Neural cell (in vitro differentiated cells): ENCODE measurements at regions not wholly inside any gene's neighbourhood (a gene's known extent, or its start where the extent isn't known, plus 50 kb on each side); places are given as distances from the start of the nearest gene placed in this dataset.

ENCODE experiments used
- EP300 ChIP-seq: fragments of 450-650 bp; conservative IDR thresholded peaks from 2 replicates; pipeline ENCODE4 v1.6.1; 2014; ENCODE audit warnings: antibody characterized with exemption, mild to moderate bottlenecking, moderate library complexity; ENCODE audit not compliant: poor library complexity, severe bottlenecking
- EZH2 ChIP-seq: fragments of 200-600, 300-800 bp; shearing (Covaris generic), sonication (generic); IDR thresholded peaks from 2 replicates; pipeline ENCODE4 v1.6.1; 2014; ENCODE audit warnings: antibody characterized with exemption, low read length, borderline replicate concordance, mild to moderate bottlenecking; ENCODE audit not compliant: insufficient read depth, poor library complexity, severe bottlenecking
- MXI1 ChIP-seq: fragments of 450-650 bp; conservative IDR thresholded peaks from 2 replicates; pipeline ENCODE4 v1.6.1; 2014; ENCODE audit warnings: antibody characterized with exemption, mild to moderate bottlenecking; ENCODE audit not compliant: poor library complexity, severe bottlenecking
- POLR2AphosphoS5 ChIP-seq: IDR thresholded peaks from 2 replicates; pipeline ENCODE4 v1.6.1; 2012
- RAD21 ChIP-seq: fragments of 450-650 bp; conservative IDR thresholded peaks from 2 replicates; pipeline ENCODE4 v1.6.1; 2014; ENCODE audit warnings: antibody characterized with exemption, mild to moderate bottlenecking, moderate library complexity
- SMC3 ChIP-seq: fragments of 450-650 bp; conservative IDR thresholded peaks from 2 replicates; pipeline ENCODE4 v1.6.1; 2014; ENCODE audit warnings: antibody characterized with exemption, mild to moderate bottlenecking, moderate library complexity; ENCODE audit not compliant: poor library complexity
- TAF1 ChIP-seq: IDR thresholded peaks from 2 replicates; pipeline ENCODE4 v1.6.1; 2012; ENCODE audit warnings: low read depth
- TF ChIP-seq, protein P1 (sequence below): fragments of 450-650 bp; IDR thresholded peaks from 2 replicates; pipeline ENCODE4 v1.5.1; 2014; ENCODE audit warnings: antibody characterized with exemption, mild to moderate bottlenecking, moderate library complexity; ENCODE audit not compliant: poor library complexity, severe bottlenecking
- TF ChIP-seq, protein P2 (sequence below): IDR thresholded peaks from 2 replicates; pipeline ENCODE4 v1.6.1; 2012; ENCODE audit warnings: borderline replicate concordance

DNA sequence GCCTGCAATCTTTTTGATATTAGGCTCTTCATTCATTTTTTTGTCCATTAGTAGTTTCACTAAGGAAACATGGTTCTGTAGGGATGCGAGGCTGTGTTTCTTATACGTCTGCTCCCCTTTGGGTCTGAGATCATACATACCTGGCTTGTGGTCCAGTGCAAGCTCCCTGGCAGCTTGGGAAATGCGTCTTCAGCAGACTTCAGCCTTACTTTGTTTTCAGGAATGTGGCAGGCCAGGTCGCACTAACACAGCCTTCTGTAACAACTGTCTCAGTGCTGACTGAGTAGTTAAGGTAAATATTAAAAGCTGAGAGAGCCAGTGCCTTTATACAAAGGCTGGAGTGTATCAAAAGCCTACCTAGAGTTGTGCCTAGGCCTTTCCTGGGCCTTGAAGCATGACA lies 970.5 kb upstream of the EEF2KMT start:
- TF ChIP-seq EP300 (no peak), TAF1 (no peak), POLR2AphosphoS5 (no peak), EZH2 (no peak), RAD21 (no peak), MXI1 (no peak), SMC3 (no peak)
- TF ChIP-seq, protein P1, sequence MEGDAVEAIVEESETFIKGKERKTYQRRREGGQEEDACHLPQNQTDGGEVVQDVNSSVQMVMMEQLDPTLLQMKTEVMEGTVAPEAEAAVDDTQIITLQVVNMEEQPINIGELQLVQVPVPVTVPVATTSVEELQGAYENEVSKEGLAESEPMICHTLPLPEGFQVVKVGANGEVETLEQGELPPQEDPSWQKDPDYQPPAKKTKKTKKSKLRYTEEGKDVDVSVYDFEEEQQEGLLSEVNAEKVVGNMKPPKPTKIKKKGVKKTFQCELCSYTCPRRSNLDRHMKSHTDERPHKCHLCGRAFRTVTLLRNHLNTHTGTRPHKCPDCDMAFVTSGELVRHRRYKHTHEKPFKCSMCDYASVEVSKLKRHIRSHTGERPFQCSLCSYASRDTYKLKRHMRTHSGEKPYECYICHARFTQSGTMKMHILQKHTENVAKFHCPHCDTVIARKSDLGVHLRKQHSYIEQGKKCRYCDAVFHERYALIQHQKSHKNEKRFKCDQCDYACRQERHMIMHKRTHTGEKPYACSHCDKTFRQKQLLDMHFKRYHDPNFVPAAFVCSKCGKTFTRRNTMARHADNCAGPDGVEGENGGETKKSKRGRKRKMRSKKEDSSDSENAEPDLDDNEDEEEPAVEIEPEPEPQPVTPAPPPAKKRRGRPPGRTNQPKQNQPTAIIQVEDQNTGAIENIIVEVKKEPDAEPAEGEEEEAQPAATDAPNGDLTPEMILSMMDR: no peak
- TF ChIP-seq, protein P2, sequence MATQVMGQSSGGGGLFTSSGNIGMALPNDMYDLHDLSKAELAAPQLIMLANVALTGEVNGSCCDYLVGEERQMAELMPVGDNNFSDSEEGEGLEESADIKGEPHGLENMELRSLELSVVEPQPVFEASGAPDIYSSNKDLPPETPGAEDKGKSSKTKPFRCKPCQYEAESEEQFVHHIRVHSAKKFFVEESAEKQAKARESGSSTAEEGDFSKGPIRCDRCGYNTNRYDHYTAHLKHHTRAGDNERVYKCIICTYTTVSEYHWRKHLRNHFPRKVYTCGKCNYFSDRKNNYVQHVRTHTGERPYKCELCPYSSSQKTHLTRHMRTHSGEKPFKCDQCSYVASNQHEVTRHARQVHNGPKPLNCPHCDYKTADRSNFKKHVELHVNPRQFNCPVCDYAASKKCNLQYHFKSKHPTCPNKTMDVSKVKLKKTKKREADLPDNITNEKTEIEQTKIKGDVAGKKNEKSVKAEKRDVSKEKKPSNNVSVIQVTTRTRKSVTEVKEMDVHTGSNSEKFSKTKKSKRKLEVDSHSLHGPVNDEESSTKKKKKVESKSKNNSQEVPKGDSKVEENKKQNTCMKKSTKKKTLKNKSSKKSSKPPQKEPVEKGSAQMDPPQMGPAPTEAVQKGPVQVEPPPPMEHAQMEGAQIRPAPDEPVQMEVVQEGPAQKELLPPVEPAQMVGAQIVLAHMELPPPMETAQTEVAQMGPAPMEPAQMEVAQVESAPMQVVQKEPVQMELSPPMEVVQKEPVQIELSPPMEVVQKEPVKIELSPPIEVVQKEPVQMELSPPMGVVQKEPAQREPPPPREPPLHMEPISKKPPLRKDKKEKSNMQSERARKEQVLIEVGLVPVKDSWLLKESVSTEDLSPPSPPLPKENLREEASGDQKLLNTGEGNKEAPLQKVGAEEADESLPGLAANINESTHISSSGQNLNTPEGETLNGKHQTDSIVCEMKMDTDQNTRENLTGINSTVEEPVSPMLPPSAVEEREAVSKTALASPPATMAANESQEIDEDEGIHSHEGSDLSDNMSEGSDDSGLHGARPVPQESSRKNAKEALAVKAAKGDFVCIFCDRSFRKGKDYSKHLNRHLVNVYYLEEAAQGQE: no peak
